WTC11 (cell line): ENCODE measurements at regions not wholly inside any gene's neighbourhood (a gene's known extent, or its start where the extent isn't known, plus 50 kb on each side); places are given as distances from the start of the nearest gene placed in this dataset.

Source experiments
- ATAC-seq: fragments of 200-7000 bp; cut with Tn5 transposase; 2 replicates; pipeline ENCODE4 v1.10.0; 2021; ENCODE audit warnings: mild to moderate bottlenecking, moderate library complexity
- CTCF ChIA-PET: fragments of 300-600 bp; sonication (Branson Sonifier 250); formaldehyde crosslinking; loops from one replicate; lab custom pipeline; 2021; ENCODE audit warnings: antibody characterized with exemption; lab: Charles Lee
- POLR2A ChIA-PET: fragments of 350-600 bp; sonication (Branson Sonifier 250); formaldehyde crosslinking; loops from one replicate; lab custom pipeline; 2021; ENCODE audit warnings: antibody characterized with exemption; lab: Charles Lee
- DNase-seq: peaks from one replicate; pipeline ENCODE4 v3.0.0; 2021; ENCODE audit warnings: low spot score
- H3K27ac Mint-ChIP-seq: 2 replicates; pipeline ENCODE4 v1.8.0; 2021; ENCODE audit warnings: mixed read lengths
- H3K27me3 Mint-ChIP-seq: 2 replicates; pipeline ENCODE4 v1.8.0; 2021; ENCODE audit warnings: low read depth, mild to moderate bottlenecking, moderate library complexity, mixed read lengths
- H3K36me3 Mint-ChIP-seq: 2 replicates; pipeline ENCODE4 v1.8.0; 2021; ENCODE audit warnings: mixed read lengths
- H3K4me1 Mint-ChIP-seq: 2 replicates; pipeline ENCODE4 v1.8.0; 2022; ENCODE audit warnings: mixed read lengths
- H3K4me3 Mint-ChIP-seq: 2 replicates; pipeline ENCODE4 v1.8.0; 2021; ENCODE audit warnings: mild to moderate bottlenecking, moderate library complexity, mixed read lengths
- H3K9me3 Mint-ChIP-seq: 2 replicates; pipeline ENCODE4 v1.8.0; 2021; ENCODE audit warnings: mixed read lengths
- ATF3 ChIP-seq: sonication (generic); formaldehyde crosslinking; conservative IDR thresholded peaks from 2 replicates; pipeline ENCODE4 v1.8.1; 2022; ENCODE audit warnings: mild to moderate bottlenecking, missing genetic modification reagents
- EMX1 ChIP-seq: fragments of 250-450 bp; sonication (Bioruptor Pico); IDR thresholded peaks from 2 replicates; pipeline ENCODE4 v1.8.0; 2021; ENCODE audit warnings: mild to moderate bottlenecking
- ESRRA ChIP-seq: sonication (generic); formaldehyde crosslinking; IDR thresholded peaks from 2 replicates; pipeline ENCODE4 v1.8.1; 2022; ENCODE audit warnings: mild to moderate bottlenecking, missing genetic modification reagents, borderline replicate concordance
- HMGA2 ChIP-seq: fragments of 250-450 bp; sonication (Bioruptor Pico); IDR thresholded peaks from 2 replicates; pipeline ENCODE4 v1.4.0; 2021; ENCODE audit warnings: mild to moderate bottlenecking, moderate library complexity
- IRF1 ChIP-seq: sonication (generic); formaldehyde crosslinking; IDR thresholded peaks from 2 replicates; pipeline ENCODE4 v1.8.0; 2023; ENCODE audit warnings: missing genetic modification reagents
- IRF2 ChIP-seq: sonication (generic); formaldehyde crosslinking; IDR thresholded peaks from 2 replicates; pipeline ENCODE4 v1.8.0; 2022; ENCODE audit warnings: low read depth, missing genetic modification reagents, borderline replicate concordance
- MAX ChIP-seq: sonication (generic); formaldehyde crosslinking; IDR thresholded peaks from 2 replicates; pipeline ENCODE4 v1.8.0; 2022; ENCODE audit warnings: mild to moderate bottlenecking, missing genetic modification reagents
- MXD4 ChIP-seq: fragments of 250-450 bp; sonication (Bioruptor Pico); IDR thresholded peaks from 2 replicates; pipeline ENCODE4 v1.8.0; 2021; ENCODE audit warnings: mild to moderate bottlenecking, moderate library complexity, borderline replicate concordance
- NR1H2 ChIP-seq: sonication (generic); formaldehyde crosslinking; IDR thresholded peaks from 2 replicates; pipeline ENCODE4 v1.9.0; 2021; ENCODE audit warnings: mild to moderate bottlenecking, moderate library complexity, missing genetic modification reagents
- PREB ChIP-seq: sonication (generic); formaldehyde crosslinking; IDR thresholded peaks from 2 replicates; pipeline ENCODE4 v1.8.1; 2022; ENCODE audit warnings: mild to moderate bottlenecking, missing genetic modification reagents, moderate library complexity, borderline replicate concordance
- RELA ChIP-seq: sonication (generic); formaldehyde crosslinking; IDR thresholded peaks from 2 replicates; pipeline ENCODE4 v1.8.1; 2022; ENCODE audit warnings: missing genetic modification reagents, mild to moderate bottlenecking, borderline replicate concordance
- SMAD3 ChIP-seq: sonication (generic); formaldehyde crosslinking; IDR thresholded peaks from 2 replicates; pipeline ENCODE4 v1.8.0; 2022; ENCODE audit warnings: missing genetic modification reagents, mild to moderate bottlenecking, borderline replicate concordance
- TP53 ChIP-seq: sonication (generic); formaldehyde crosslinking; IDR thresholded peaks from 2 replicates; pipeline ENCODE4 v1.8.1; 2023; ENCODE audit warnings: mild to moderate bottlenecking, missing genetic modification reagents
- ZBTB21 ChIP-seq: sonication (generic); formaldehyde crosslinking; IDR thresholded peaks from 2 replicates; pipeline ENCODE4 v1.8.1; 2023; ENCODE audit warnings: mild to moderate bottlenecking, missing genetic modification reagents, borderline replicate concordance
- ZBTB43 ChIP-seq: sonication (generic); formaldehyde crosslinking; IDR thresholded peaks from 2 replicates; pipeline ENCODE4 v1.8.1; 2023; ENCODE audit warnings: mild to moderate bottlenecking, missing genetic modification reagents
- ZNF121 ChIP-seq: sonication (generic); formaldehyde crosslinking; IDR thresholded peaks from 2 replicates; pipeline ENCODE4 v1.8.0; 2023; ENCODE audit warnings: missing genetic modification reagents
- ZNF317 ChIP-seq: sonication (generic); formaldehyde crosslinking; IDR thresholded peaks from 2 replicates; pipeline ENCODE4 v1.8.1; 2023; ENCODE audit warnings: low read depth, mild to moderate bottlenecking, moderate library complexity, missing genetic modification reagents, borderline replicate concordance
- ZNF416 ChIP-seq: fragments of 250-450 bp; sonication (Bioruptor Pico); IDR thresholded peaks from 2 replicates; pipeline ENCODE4 v1.9.0; 2021; ENCODE audit warnings: mild to moderate bottlenecking, inconsistent platforms
- ZNF512 ChIP-seq: sonication (generic); formaldehyde crosslinking; IDR thresholded peaks from 2 replicates; pipeline ENCODE4 v1.8.1; 2022; ENCODE audit warnings: missing genetic modification reagents, borderline replicate concordance
- ZNF671 ChIP-seq: fragments of 250-450 bp; sonication (Bioruptor Pico); IDR thresholded peaks from 2 replicates; pipeline ENCODE4 v1.8.0; 2021; ENCODE audit warnings: mild to moderate bottlenecking
- TF ChIP-seq, protein P1 (sequence below): fragments of 250-450 bp; sonication (Bioruptor Pico); IDR thresholded peaks from 2 replicates; pipeline ENCODE4 v1.9.0; 2021; ENCODE audit warnings: mild to moderate bottlenecking
- TF ChIP-seq, protein P2 (sequence below): fragments of 250-450 bp; sonication (Bioruptor Pico); IDR thresholded peaks from 2 replicates; pipeline ENCODE4 v2.1.2; 2022; ENCODE audit warnings: mild to moderate bottlenecking, moderate library complexity
- TF ChIP-seq, protein P3 (sequence below): sonication (generic); formaldehyde crosslinking; IDR thresholded peaks from 2 replicates; pipeline ENCODE4 v1.8.1; 2023; ENCODE audit warnings: mild to moderate bottlenecking, moderate library complexity, missing genetic modification reagents
- TF ChIP-seq, protein P4 (sequence below): sonication (generic); formaldehyde crosslinking; IDR thresholded peaks from 2 replicates; pipeline ENCODE4 v1.8.0; 2022; ENCODE audit warnings: mild to moderate bottlenecking, missing genetic modification reagents

GRCh38 chr4:22030307-22030706, 81.7 kb upstream of the KCNIP4 start:
- ATAC-seq (peak; percentile 73), DNase-seq (no peak)
- H3K36me3 Mint-ChIP-seq = no peaks in the 10 kb centered on the region
- H3K4me3 Mint-ChIP-seq = no peak overlapping the region
- H3K4me1 Mint-ChIP-seq = peaks cover 22% of the 10 kb centered on the region
- POLR2A ChIA-PET = no interaction called here
- H3K27me3 Mint-ChIP-seq = no peaks in the 10 kb centered on the region
- peaks cover 7% of the 10 kb centered on the region for H3K9me3 Mint-ChIP-seq
- peak overlapping the region; percentile 58 for H3K27ac Mint-ChIP-seq
- TF ChIP-seq IRF2 (CRISPR knock-in tag) (no peak), ZNF671 (no peak), ESRRA (CRISPR knock-in tag) (no peak), RELA (CRISPR knock-in tag) (no peak), TP53 (no peak), EMX1 (CRISPR knock-in tag) (no peak), IRF1 (no peak), HMGA2 (no peak), ZNF416 (CRISPR knock-in tag) (no peak), ZBTB21 (CRISPR knock-in tag) (no peak)
- TF ChIP-seq, protein P1, sequence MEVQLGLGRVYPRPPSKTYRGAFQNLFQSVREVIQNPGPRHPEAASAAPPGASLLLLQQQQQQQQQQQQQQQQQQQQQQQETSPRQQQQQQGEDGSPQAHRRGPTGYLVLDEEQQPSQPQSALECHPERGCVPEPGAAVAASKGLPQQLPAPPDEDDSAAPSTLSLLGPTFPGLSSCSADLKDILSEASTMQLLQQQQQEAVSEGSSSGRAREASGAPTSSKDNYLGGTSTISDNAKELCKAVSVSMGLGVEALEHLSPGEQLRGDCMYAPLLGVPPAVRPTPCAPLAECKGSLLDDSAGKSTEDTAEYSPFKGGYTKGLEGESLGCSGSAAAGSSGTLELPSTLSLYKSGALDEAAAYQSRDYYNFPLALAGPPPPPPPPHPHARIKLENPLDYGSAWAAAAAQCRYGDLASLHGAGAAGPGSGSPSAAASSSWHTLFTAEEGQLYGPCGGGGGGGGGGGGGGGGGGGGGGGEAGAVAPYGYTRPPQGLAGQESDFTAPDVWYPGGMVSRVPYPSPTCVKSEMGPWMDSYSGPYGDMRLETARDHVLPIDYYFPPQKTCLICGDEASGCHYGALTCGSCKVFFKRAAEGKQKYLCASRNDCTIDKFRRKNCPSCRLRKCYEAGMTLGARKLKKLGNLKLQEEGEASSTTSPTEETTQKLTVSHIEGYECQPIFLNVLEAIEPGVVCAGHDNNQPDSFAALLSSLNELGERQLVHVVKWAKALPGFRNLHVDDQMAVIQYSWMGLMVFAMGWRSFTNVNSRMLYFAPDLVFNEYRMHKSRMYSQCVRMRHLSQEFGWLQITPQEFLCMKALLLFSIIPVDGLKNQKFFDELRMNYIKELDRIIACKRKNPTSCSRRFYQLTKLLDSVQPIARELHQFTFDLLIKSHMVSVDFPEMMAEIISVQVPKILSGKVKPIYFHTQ (CRISPR knock-in tag) = no peak
- TF ChIP-seq, protein P2, sequence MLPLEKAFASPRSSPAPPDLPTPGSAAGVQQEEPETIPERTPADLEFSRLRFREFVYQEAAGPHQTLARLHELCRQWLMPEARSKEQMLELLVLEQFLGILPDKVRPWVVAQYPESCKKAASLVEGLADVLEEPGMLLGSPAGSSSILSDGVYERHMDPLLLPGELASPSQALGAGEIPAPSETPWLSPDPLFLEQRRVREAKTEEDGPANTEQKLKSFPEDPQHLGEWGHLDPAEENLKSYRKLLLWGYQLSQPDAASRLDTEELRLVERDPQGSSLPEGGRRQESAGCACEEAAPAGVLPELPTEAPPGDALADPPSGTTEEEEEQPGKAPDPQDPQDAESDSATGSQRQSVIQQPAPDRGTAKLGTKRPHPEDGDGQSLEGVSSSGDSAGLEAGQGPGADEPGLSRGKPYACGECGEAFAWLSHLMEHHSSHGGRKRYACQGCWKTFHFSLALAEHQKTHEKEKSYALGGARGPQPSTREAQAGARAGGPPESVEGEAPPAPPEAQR (CRISPR knock-in tag) = no peak
- TF ChIP-seq, protein P3, sequence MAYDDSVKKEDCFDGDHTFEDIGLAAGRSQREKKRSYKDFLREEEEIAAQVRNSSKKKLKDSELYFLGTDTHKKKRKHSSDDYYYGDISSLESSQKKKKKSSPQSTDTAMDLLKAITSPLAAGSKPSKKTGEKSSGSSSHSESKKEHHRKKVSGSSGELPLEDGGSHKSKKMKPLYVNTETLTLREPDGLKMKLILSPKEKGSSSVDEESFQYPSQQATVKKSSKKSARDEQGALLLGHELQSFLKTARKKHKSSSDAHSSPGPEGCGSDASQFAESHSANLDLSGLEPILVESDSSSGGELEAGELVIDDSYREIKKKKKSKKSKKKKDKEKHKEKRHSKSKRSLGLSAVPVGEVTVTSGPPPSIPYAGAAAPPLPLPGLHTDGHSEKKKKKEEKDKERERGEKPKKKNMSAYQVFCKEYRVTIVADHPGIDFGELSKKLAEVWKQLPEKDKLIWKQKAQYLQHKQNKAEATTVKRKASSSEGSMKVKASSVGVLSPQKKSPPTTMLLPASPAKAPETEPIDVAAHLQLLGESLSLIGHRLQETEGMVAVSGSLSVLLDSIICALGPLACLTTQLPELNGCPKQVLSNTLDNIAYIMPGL = no peak
- TF ChIP-seq, protein P4, sequence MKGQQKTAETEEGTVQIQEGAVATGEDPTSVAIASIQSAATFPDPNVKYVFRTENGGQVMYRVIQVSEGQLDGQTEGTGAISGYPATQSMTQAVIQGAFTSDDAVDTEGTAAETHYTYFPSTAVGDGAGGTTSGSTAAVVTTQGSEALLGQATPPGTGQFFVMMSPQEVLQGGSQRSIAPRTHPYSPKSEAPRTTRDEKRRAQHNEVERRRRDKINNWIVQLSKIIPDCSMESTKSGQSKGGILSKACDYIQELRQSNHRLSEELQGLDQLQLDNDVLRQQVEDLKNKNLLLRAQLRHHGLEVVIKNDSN (CRISPR knock-in tag) = no peak
- CTCF ChIA-PET = no interaction called here

- ChIA-PET POLR2A (no interaction called here), CTCF (no interaction called here)
- Mint-ChIP-seq H3K36me3 (no peaks in the 10 kb centered on the region), H3K4me1 (peaks cover 22% of the 10 kb centered on the region), H3K4me3 (no peak overlapping the region), H3K27me3 (no peaks in the 10 kb centered on the region), H3K9me3 (peaks cover 7% of the 10 kb centered on the region), H3K27ac (peak overlapping the region; percentile 31; the same call in 1 of the 2 replicates)
- ATAC-seq (peak; percentile 81), DNase-seq (no peak)
- no peak for TF ChIP-seq RELA (CRISPR knock-in tag)
- no peak for TF ChIP-seq SMAD3
- TF ChIP-seq MXD4 = no peak
- TF ChIP-seq ZNF317 = no peak
- TF ChIP-seq ZNF512 (CRISPR knock-in tag) = no peak
- TF ChIP-seq ATF3 = no peak
- no peak for TF ChIP-seq MAX
- TF ChIP-seq NR1H2 (CRISPR knock-in tag) = no peak
- no peak for TF ChIP-seq ZNF121 (CRISPR knock-in tag)
- no peak for TF ChIP-seq ZBTB43 (CRISPR knock-in tag)
- TF ChIP-seq PREB = no peak
- TF ChIP-seq IRF2 (CRISPR knock-in tag) = no peak
Measured at GRCh38 chr4:22029803-22030202, 81.2 kb upstream of the KCNIP4 start.
